ENCODE measurements at regions not wholly inside any gene's neighbourhood (a gene's known extent, or its start where the extent isn't known, plus 50 kb on each side); places are given as distances from the start of the nearest gene placed in this dataset.

GRCh38 chr18:10160251-10160650, 246.4 kb downstream of the VAPA start:
- Histone ChIP-seq H3K9me3 (ENCODE audit: control insufficient read depth, insufficient read depth, low read depth, low read length) (no peaks in the 10 kb centered on the region), H3K27ac (ENCODE audit: low read length) (no peak overlapping the region), H3K27me3 (ENCODE audit: control insufficient read depth, insufficient read depth, low read length) (no peaks in the 10 kb centered on the region), H3K4me1 (ENCODE audit: control insufficient read depth, insufficient read depth, low read length) (no peaks in the 10 kb centered on the region), H3K36me3 (ENCODE audit: control insufficient read depth, insufficient read depth, low read length) (no peaks in the 10 kb centered on the region), H3K4me3 (ENCODE audit: low read depth in 2 of 2, low read length in 2 of 2) (no peak overlapping the region)
- ChIA-PET POLR2A (no interaction called here), CTCF (no interaction called here)
- BruUV-seq (replicated peaks), result no TSS peak
- no peak for TF ChIP-seq SIN3A (IDR thresholded peaks at IDR 0.05; ENCODE audit: borderline replicate concordance, insufficient read depth, low read depth, low read length)
- TF ChIP-seq TCF7L2 (IDR thresholded peaks at IDR 0.05; ENCODE audit: low read depth, low read length), result no peak
- TF ChIP-seq POLR2AphosphoS5 (IDR thresholded peaks at IDR 0.05; ENCODE audit: low read depth, low read length), result no peak
- TF ChIP-seq REST (IDR thresholded peaks at IDR 0.05; ENCODE audit: insufficient read depth in 1 of 2, low read depth in 2 of 2, low read length in 1 of 2), result no peak
- no peak for TF ChIP-seq CTCF (IDR thresholded peaks at IDR 0.05)
- DNase-seq (ENCODE audit: low read depth, low spot score) (no peak), ATAC-seq (no peak)
- intact Hi-C loops (cut with micrococcal nuclease; ENCODE audit: unreplicated experiment) (no loop called here), in situ Hi-C loops (cut with HindIII; ENCODE audit: low pct_unique_long_range_greater_than_20kb, low sequenced_read_pairs) (no loop called here)

GRCh38 chr18:10161315-10161714, 247.5 kb downstream of the VAPA start:
- no peaks in the 10 kb centered on the region for H3K9me3 ChIP-seq (ENCODE audit: control insufficient read depth, insufficient read depth, low read depth, low read length)
- TF ChIP-seq POLR2AphosphoS5 (IDR thresholded peaks at IDR 0.05; ENCODE audit: low read depth, low read length) (no peak), REST (IDR thresholded peaks at IDR 0.05; ENCODE audit: insufficient read depth in 1 of 2, low read depth in 2 of 2, low read length in 1 of 2) (no peak), CTCF (IDR thresholded peaks at IDR 0.05) (no peak), TCF7L2 (IDR thresholded peaks at IDR 0.05; ENCODE audit: low read depth, low read length) (no peak), SIN3A (IDR thresholded peaks at IDR 0.05; ENCODE audit: borderline replicate concordance, insufficient read depth, low read depth, low read length) (no peak)
- no peak overlapping the region for H3K27ac ChIP-seq (ENCODE audit: low read length)
- ATAC-seq (no peak), DNase-seq (ENCODE audit: low read depth, low spot score) (no peak)
- CTCF ChIA-PET, result no interaction called here
- in situ Hi-C loops (cut with HindIII; ENCODE audit: low pct_unique_long_range_greater_than_20kb, low sequenced_read_pairs), result no loop called here
- no peaks in the 10 kb centered on the region for H3K27me3 ChIP-seq (ENCODE audit: control insufficient read depth, insufficient read depth, low read length)
- no peaks in the 10 kb centered on the region for H3K36me3 ChIP-seq (ENCODE audit: control insufficient read depth, insufficient read depth, low read length)
- intact Hi-C loops (cut with micrococcal nuclease; ENCODE audit: unreplicated experiment), result no loop called here
- no peak overlapping the region for H3K4me3 ChIP-seq (ENCODE audit: low read depth in 2 of 2, low read length in 2 of 2)
- POLR2A ChIA-PET, result no interaction called here
- no TSS peak for BruUV-seq (replicated peaks)
- H3K4me1 ChIP-seq (ENCODE audit: control insufficient read depth, insufficient read depth, low read length), result no peaks in the 10 kb centered on the region

Data from Panc1 (cell line).